ENCODE measurements at regions not wholly inside any gene's neighbourhood (a gene's known extent, or its start where the extent isn't known, plus 50 kb on each side); places are given as distances from the start of the nearest gene placed in this dataset.

DNA sequence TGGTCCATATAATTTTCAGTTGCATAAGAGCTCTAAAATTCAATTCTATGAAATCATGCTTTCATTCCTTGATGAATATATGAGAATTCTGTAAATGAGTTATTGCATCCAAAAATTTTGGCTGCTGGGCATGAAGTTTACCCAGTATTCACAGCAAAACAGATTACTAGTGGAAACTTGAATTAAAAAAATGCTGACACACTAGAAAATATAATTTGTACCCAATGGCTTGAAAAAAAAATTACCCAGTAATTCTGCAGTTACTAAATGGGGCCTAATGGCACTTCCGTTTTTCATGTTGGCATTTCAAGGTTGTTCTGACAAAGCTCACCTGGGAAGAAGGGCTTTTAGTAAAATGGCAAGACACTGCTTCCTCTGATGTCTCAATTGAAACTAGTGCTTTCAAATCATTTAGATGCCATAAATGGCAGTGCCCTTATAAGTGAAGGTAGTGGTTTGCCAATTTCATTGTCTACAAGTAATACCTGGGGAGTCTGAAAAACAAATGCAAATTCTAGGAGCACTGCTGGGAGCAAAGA, 343.6 kb downstream of the TDRD15 start:
- Histone ChIP-seq H4K20me1 (no peaks in the 10 kb centered on the region), H3K27ac (no peak overlapping the region), H3K4me2 (no peak overlapping the region), H3K9me3 (no peaks in the 10 kb centered on the region), H3K4me1 (no peaks in the 10 kb centered on the region), H3K4me3 (no peak overlapping the region), H3K27me3 (no peaks in the 10 kb centered on the region), H3K36me3 (no peaks in the 10 kb centered on the region), H3K9ac (no peak overlapping the region)
- no peak for TF ChIP-seq Cebpa-rat (IDR thresholded peaks at IDR 0.05)

DNA sequence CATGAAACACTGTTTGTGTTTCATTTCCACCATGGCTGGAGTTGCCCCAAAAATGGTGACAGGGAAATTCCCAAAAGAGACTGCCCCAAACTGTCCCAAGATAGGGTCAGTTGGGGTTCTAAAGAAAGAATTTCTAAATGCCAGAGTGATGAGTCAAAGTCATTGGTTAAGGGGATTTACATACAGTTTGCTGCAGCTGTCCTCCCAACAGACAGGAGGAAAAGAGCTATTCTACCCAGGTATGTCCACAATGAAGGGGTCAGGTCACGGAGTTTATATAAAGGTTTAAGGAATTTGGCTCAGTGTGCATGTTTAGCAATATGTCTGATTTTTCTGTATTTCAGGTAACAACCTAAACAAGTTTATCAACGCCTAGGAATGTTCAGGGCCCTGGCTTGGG, 344.1 kb downstream of the TDRD15 start:
- no peaks in the 10 kb centered on the region for H3K36me3 ChIP-seq
- H3K4me2 ChIP-seq: no peak overlapping the region
- no peaks in the 10 kb centered on the region for H3K27me3 ChIP-seq
- H3K4me1 ChIP-seq: no peaks in the 10 kb centered on the region
- H3K4me3 ChIP-seq: no peak overlapping the region
- H3K27ac ChIP-seq: no peak overlapping the region
- H3K9ac ChIP-seq: no peak overlapping the region
- no peaks in the 10 kb centered on the region for H4K20me1 ChIP-seq
- H3K9me3 ChIP-seq: no peaks in the 10 kb centered on the region
- no peak for TF ChIP-seq Cebpa-rat (IDR thresholded peaks at IDR 0.05)

DNA sequence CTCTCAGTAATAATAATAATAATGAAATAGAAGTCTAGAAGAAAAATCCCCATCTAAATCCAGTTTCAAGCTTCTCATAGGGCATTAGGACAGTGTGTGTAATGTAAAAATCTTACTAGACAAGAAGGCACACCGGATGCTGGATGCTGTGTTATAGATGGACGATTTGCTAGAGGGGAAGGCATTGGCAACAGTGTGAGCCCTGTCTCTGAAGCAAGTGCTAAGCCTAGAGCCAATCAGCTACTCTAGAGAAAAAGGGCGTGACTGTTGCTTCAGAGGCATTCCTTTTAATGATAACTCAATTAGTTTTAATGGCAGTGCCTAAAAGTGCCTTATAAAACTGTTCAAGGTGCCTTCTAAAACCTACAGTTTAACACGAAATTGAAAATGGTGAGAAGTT, 344.9 kb downstream of the TDRD15 start:
- TF ChIP-seq Cebpa-rat (IDR thresholded peaks at IDR 0.05): no peak
- Histone ChIP-seq H3K27me3 (no peaks in the 10 kb centered on the region), H3K4me2 (no peak overlapping the region), H3K27ac (no peak overlapping the region), H3K4me1 (no peaks in the 10 kb centered on the region), H4K20me1 (no peaks in the 10 kb centered on the region), H3K36me3 (no peaks in the 10 kb centered on the region), H3K9me3 (no peaks in the 10 kb centered on the region), H3K9ac (no peak overlapping the region), H3K4me3 (no peak overlapping the region)

DNA sequence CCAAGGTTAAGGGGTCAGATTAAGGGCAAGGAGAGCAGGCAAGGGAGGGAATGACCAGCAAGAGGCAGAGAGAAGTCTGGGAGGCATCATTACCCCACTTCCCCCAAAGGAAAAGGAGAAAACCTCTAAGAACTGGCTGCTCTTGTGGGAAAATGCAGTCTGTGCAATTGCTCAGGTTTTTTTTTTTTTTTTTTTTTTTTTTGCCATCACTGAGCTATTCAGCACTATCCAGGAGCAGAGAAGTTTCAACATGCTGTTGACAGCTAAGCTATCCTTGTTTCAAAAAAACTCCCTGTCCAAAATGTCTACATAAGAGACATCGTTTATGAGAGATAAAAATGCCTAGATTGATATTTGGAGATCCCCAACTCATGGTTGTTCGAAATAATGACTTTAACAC, 345.4 kb downstream of the TDRD15 start:
- Histone ChIP-seq H3K27me3 (no peaks in the 10 kb centered on the region), H3K36me3 (no peaks in the 10 kb centered on the region), H3K9ac (no peak overlapping the region), H3K9me3 (no peaks in the 10 kb centered on the region), H4K20me1 (no peaks in the 10 kb centered on the region), H3K4me1 (no peaks in the 10 kb centered on the region), H3K27ac (no peak overlapping the region), H3K4me2 (no peak overlapping the region), H3K4me3 (no peak overlapping the region)
- TF ChIP-seq Cebpa-rat (IDR thresholded peaks at IDR 0.05): no peak

DNA sequence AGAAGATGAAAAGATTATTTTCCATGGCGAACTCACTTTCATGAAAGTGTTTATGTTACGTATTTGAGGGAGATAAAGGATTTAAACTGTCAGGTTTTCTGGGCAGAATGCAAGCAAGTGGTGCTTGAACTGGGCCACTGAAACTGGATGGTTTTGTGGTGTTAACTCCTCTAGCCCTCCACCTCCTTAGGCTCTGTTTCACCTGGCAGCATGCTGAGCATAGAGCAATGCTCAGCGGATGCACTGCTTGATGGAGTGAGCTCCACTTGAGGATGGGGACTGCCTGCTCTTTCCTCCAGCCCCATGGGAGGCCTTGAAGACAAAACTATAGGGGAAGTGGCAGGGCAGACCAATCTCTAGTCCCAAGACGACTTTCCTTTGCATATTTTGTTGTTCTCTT, 345.8 kb downstream of the TDRD15 start:
- no peak for TF ChIP-seq Cebpa-rat (IDR thresholded peaks at IDR 0.05)

DNA sequence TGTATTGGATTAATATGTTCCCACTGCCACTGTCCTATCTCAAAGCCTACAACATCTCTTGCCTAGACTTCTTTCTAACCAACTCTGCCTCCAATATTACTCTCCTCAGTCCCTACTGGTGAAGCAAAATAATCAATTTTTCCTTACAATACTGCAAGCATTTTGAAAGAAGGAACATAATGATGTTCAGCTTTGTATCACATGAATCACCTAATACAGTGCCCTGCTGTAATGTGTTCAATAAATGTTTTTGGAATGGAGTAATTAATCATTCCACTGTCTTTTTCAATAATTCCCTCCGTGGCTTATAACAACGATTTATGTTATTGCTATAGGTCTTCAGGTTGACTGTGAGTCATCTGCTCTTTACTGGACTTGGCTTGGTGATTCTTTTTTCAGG, 356.4 kb downstream of the TDRD15 start:
- H3K4me2 ChIP-seq: no peak overlapping the region
- H3K36me3 ChIP-seq: no peaks in the 10 kb centered on the region
- no peak for TF ChIP-seq Cebpa-rat (IDR thresholded peaks at IDR 0.05)
- H4K20me1 ChIP-seq: no peaks in the 10 kb centered on the region
- no peak overlapping the region for H3K4me3 ChIP-seq
- no peaks in the 10 kb centered on the region for H3K9me3 ChIP-seq
- H3K9ac ChIP-seq: no peak overlapping the region
- H3K27ac ChIP-seq: no peak overlapping the region
- no peaks in the 10 kb centered on the region for H3K4me1 ChIP-seq
- H3K27me3 ChIP-seq: no peaks in the 10 kb centered on the region

More for the DNA sequence above, 345.8 kb downstream of the TDRD15 start:
- Histone ChIP-seq H3K9me3 (no peaks in the 10 kb centered on the region), H4K20me1 (no peaks in the 10 kb centered on the region), H3K27me3 (no peaks in the 10 kb centered on the region), H3K4me2 (no peak overlapping the region), H3K36me3 (no peaks in the 10 kb centered on the region), H3K27ac (no peak overlapping the region), H3K4me1 (no peaks in the 10 kb centered on the region), H3K9ac (no peak overlapping the region), H3K4me3 (no peak overlapping the region)

DNA sequence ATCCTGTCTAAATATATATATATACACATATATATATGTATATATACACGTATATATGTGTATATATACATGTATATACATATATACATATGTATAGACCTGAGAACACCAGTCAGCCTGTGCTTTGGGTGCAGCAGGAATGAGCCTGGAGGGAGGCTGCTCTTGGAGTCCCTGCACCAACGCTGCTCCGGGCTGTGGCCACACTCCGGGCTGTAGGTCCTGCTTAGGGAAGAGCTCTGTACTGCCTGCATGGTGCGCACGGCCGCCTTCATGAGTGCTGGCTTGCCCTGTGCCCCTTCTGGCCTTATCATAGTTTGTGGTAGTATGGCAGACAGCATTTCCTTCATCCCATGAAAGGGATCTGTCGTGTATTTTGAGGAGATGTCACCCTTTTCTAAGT, 360.9 kb downstream of the TDRD15 start:
- Histone ChIP-seq H3K4me1 (no peaks in the 10 kb centered on the region), H3K4me2 (no peak overlapping the region), H3K9me3 (peaks cover 14% of the 10 kb centered on the region), H4K20me1 (no peaks in the 10 kb centered on the region), H3K4me3 (no peak overlapping the region), H3K27me3 (no peaks in the 10 kb centered on the region), H3K36me3 (no peaks in the 10 kb centered on the region), H3K9ac (no peak overlapping the region), H3K27ac (no peak overlapping the region)
- no peak for TF ChIP-seq Cebpa-rat (IDR thresholded peaks at IDR 0.05)

DNA sequence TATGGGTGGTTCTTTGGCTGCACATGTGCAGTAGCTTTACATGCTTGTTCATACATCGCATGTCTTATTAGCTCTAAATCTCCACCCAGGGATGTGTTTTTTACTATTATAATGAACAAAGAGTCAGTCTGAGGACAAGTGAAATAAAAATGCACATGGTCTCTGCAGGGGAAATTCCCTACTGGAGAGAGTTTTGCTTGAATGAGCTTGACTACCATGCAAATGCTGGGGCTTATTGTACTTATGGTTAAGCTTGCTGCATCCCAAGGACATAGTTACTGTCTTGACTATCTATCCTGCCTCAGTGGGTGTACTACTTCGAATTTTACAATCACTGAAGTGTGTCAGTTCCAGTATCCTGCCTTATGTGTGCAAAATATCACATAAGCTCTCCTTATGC, 362.7 kb downstream of the TDRD15 start:
- Histone ChIP-seq H3K9ac (no peak overlapping the region), H3K4me2 (no peak overlapping the region)
- TF ChIP-seq Cebpa-rat (IDR thresholded peaks at IDR 0.05): no peak

DNA sequence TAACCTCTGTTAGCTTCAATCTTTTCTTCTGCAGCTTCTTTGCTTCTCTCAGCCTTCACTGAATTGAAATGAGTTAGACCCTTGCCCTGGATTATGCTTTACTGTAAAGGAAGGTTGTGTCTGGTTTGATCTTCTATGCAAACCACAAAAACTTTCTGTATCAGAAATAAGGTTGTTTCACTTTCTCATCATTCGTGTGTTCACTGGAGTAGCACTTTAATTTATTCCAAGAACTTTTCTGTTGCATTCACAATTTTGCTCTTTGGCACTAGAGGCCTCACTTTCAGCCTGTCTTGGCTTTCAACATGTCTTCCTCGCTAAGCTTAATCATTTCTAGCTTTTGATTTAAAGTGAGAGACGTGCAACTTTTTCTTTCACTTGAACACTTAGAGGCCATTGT, 365.3 kb downstream of the TDRD15 start:
- Histone ChIP-seq H3K4me2 (no peak overlapping the region), H3K9me3 (peaks cover 14% of the 10 kb centered on the region), H3K4me3 (no peak overlapping the region), H4K20me1 (no peaks in the 10 kb centered on the region), H3K27ac (no peak overlapping the region), H3K36me3 (no peaks in the 10 kb centered on the region), H3K4me1 (no peaks in the 10 kb centered on the region), H3K27me3 (no peaks in the 10 kb centered on the region), H3K9ac (no peak overlapping the region)
- TF ChIP-seq Cebpa-rat (IDR thresholded peaks at IDR 0.05): no peak

More for the DNA sequence above, 362.7 kb downstream of the TDRD15 start:
- no peaks in the 10 kb centered on the region for H4K20me1 ChIP-seq
- H3K9me3 ChIP-seq: peaks cover 14% of the 10 kb centered on the region
- H3K36me3 ChIP-seq: no peaks in the 10 kb centered on the region
- H3K27me3 ChIP-seq: no peaks in the 10 kb centered on the region
- no peak overlapping the region for H3K4me3 ChIP-seq
- no peak overlapping the region for H3K27ac ChIP-seq
- no peaks in the 10 kb centered on the region for H3K4me1 ChIP-seq

DNA sequence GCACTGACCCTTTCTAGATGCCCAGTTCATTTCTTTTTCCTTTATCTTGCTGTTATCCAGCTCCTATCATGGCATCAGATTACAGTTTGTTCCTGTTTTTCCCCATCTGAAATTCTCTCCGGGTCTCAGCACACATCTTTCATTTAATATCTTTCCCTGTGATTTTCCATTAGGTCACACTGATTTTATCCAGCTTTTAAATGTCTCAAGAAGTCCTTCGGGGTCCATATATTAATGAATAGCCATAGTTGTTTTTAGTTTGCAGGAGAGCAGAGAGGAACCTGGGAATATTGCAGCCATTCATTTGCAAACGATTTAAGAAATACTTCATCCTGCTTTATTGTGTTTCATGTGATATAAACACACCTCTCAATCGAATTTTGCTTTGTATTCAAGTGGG, 374.2 kb downstream of the TDRD15 start:
- Histone ChIP-seq H3K9ac (no peak overlapping the region), H3K27ac (no peak overlapping the region), H4K20me1 (no peaks in the 10 kb centered on the region), H3K36me3 (no peaks in the 10 kb centered on the region), H3K9me3 (no peaks in the 10 kb centered on the region), H3K4me1 (peaks cover 22% of the 10 kb centered on the region), H3K27me3 (no peaks in the 10 kb centered on the region), H3K4me2 (no peak overlapping the region), H3K4me3 (no peak overlapping the region)
- no peak for TF ChIP-seq Cebpa-rat (IDR thresholded peaks at IDR 0.05)

DNA sequence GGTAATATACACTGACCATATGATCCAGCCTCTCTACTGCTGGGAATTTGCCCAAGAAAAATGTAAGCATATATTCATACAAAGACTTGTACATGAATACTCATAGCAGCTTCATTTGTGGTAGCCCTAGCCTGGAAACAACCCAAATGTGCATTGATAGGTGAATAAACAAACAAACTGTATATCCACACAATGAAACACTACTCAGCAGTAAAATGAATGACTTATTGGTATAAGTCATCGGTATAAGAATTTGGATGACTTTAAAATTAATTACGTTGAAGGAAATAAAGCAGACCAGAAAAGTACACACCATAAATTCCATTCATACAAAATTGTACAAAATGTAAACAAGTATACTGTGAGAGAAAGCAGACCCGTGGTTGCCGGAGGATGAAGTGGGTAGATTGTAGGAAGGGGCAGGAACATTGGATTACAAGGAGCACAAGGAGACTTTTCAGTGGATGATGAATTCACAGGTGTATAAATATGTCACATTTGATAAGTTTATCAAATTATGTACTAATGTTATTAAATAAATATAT, 376.7 kb downstream of the TDRD15 start:
- TF ChIP-seq Cebpa-rat (IDR thresholded peaks at IDR 0.05): no peak
- H3K9me3 ChIP-seq: no peaks in the 10 kb centered on the region
- H3K36me3 ChIP-seq: no peaks in the 10 kb centered on the region

More for the DNA sequence above, 376.7 kb downstream of the TDRD15 start:
- no peaks in the 10 kb centered on the region for H3K27me3 ChIP-seq
- peaks cover 22% of the 10 kb centered on the region for H3K4me1 ChIP-seq
- H3K9ac ChIP-seq: no peak overlapping the region
- no peak overlapping the region for H3K4me2 ChIP-seq
- no peak overlapping the region for H3K27ac ChIP-seq
- H4K20me1 ChIP-seq: no peaks in the 10 kb centered on the region
- H3K4me3 ChIP-seq: no peak overlapping the region

Measured in BLaER1 (cell line).